Kidney epithelial cell (primary cell): ENCODE measurements at regions not wholly inside any gene's neighbourhood (a gene's known extent, or its start where the extent isn't known, plus 50 kb on each side); places are given as distances from the start of the nearest gene placed in this dataset.
"Not testable (repeated sequence)": the region's sequence is repeated elsewhere in the genome, so short reads cannot be mapped to it uniquely, and the experiment has no call there.

Source experiments
- DNase-seq: peaks from one replicate; pipeline ENCODE4 v3.0.0-alpha.2; 2010; ENCODE audit warnings: low read depth
- H3K27me3 ChIP-seq: 2 replicates; pipeline ENCODE4 v1.6.0; 2011; ENCODE audit warnings: low read length; ENCODE audit not compliant: control insufficient read depth, insufficient read depth
- H3K36me3 ChIP-seq: 2 replicates; pipeline ENCODE4 v1.5.1; 2011; ENCODE audit warnings: low read length; ENCODE audit not compliant: control insufficient read depth, insufficient read depth
- H3K4me3 ChIP-seq: 2 replicates; pipeline ENCODE4 v1.5.1; 2011; ENCODE audit warnings: low read depth, mild to moderate bottlenecking, control low read depth, low read length
- CTCF ChIP-seq: IDR thresholded peaks from 2 replicates; pipeline ENCODE4 v1.5.1; 2011; ENCODE audit warnings: mild to moderate bottlenecking, moderate library complexity, low read length, control low read depth, inconsistent platforms; ENCODE audit not compliant: insufficient read depth, poor library complexity, severe bottlenecking

- no peaks in the 10 kb centered on the region for H3K27me3 ChIP-seq
- DNase-seq: no peak
- no peak overlapping the region for H3K4me3 ChIP-seq
- H3K36me3 ChIP-seq: no peaks in the 10 kb centered on the region
- TF ChIP-seq CTCF: no peak
Measured at GRCh38 chr2:128602038-128602698, 283.5 kb upstream of the HS6ST1 start.

- Histone ChIP-seq H3K27me3 (no peaks in the 10 kb centered on the region), H3K36me3 (no peaks in the 10 kb centered on the region), H3K4me3 (no peak overlapping the region)
- TF ChIP-seq CTCF: no peak
- no peak for DNase-seq
Measured at GRCh38 chr2:128602699-128603101, 284.0 kb upstream of the HS6ST1 start.

GRCh38 chr2:128603411-128603924 lies 284.8 kb upstream of the HS6ST1 start:
- Histone ChIP-seq H3K36me3 (no peaks in the 10 kb centered on the region), H3K27me3 (no peaks in the 10 kb centered on the region), H3K4me3 (no peak overlapping the region)
- no peak for DNase-seq
- no peak for TF ChIP-seq CTCF

- H3K36me3 ChIP-seq: no peaks in the 10 kb centered on the region
- H3K27me3 ChIP-seq: no peaks in the 10 kb centered on the region
- no peak for TF ChIP-seq CTCF
- DNase-seq: no peak
- no peak overlapping the region for H3K4me3 ChIP-seq
Measured at GRCh38 chr2:128604045-128604444, 285.4 kb upstream of the HS6ST1 start.

- DNase-seq, H3K36me3 ChIP-seq, H3K27me3 ChIP-seq, H3K4me3 ChIP-seq: not testable (repeated sequence)
Measured at GRCh38 chr2:128604581-128604980, 285.9 kb upstream of the HS6ST1 start.

- no peaks in the 10 kb centered on the region for H3K36me3 ChIP-seq
- H3K4me3 ChIP-seq: no peak overlapping the region
- DNase-seq: no peak
- no peaks in the 10 kb centered on the region for H3K27me3 ChIP-seq
- TF ChIP-seq CTCF: no peak
Measured at GRCh38 chr2:128605421-128605820, 286.8 kb upstream of the HS6ST1 start.
